ENCODE measurements at regions not wholly inside any gene's neighbourhood (a gene's known extent, or its start where the extent isn't known, plus 50 kb on each side); places are given as distances from the start of the nearest gene placed in this dataset.

DNA sequence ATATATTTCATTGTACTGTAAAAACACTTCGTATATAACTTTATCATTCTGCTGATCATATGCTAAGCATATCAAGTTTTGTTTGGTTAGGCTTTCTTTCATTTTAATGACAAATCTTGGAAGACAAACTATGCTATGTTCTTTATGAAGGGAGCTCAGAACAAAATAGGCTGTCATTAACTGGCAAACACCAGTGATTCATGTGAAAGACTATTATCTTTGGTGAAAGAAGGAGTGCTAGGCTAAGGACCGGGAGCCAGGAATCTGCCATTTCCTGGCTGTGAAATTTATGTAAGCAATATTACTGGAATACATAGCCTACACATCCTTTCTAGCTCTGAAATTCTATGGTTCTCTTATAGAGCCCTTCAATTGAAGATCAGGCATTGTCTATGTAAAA is 136.2 kb upstream of the CCN2 start:
- DNase-seq, result no peak

DNA sequence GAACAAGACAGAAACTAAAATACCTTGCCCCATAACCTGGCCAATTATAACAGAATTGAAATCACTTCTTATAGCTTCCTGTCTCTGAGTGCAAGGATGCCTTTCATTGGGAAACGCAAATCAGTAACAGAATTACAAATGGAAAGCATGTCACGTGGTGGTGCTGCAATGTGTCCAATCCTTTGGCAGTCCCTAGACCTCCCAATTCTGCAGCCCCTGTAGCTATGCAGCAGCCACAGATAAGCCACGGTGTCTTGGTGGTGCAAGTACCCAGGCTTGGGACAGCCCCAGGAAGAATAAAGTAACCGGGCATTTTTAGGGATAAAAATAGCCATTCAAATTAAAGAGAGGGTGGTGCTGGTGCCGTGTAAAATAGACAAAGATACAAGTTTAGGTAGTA is 134.6 kb upstream of the CCN2 start:
- DNase-seq, result no peak

DNA sequence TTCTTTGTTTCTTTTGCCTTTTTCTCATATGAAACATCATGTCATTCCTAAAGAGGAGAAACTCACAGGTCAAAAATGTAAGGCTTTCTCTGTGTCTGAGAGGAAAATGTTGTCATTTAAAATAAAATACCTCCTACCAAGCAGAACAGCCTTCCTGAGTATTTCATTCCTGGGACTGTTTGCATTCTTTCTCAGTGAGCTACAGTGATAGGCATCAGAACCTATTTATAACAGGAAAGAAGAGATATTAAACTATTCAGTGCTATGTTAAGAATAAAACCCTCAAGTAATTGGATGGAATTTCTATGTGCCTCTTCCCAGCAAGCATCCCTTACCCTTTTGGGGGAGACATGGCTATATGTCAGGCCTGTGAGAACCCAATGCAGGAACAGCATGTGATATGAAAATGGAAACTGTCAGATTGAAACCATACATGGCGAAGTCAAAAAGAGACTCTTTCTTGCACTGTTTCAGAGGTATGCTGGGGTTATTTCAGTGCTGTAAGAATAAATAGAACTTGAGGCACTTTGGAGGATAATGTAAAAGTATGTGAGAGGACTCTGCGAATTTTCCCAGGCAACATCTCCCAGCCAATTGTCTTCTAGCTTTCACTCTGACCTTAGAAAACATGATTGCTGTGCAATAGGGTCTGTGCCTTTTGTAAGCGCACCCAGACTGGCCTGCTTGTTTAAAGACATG is 133.8 kb upstream of the CCN2 start:
- DNase-seq, result no peak

DNA sequence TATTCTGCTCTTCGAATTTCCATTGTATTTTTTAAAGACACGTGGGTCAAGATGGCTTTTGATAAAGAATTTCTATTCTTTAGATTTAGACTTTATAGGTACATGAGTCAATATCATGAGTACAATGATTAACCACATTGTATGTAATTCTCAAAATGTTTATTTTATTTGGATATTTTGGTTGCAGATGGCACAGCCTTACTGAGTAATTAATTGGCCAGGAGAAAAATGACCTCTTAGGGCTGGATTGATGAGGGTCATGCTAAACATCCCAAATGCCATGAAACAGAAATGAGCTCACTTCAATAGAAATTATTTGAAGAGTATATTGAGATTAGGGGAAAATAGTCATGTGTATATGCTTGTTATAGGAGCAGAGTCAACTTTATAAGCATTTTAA is 131.2 kb upstream of the CCN2 start:
- no peak for DNase-seq

DNA sequence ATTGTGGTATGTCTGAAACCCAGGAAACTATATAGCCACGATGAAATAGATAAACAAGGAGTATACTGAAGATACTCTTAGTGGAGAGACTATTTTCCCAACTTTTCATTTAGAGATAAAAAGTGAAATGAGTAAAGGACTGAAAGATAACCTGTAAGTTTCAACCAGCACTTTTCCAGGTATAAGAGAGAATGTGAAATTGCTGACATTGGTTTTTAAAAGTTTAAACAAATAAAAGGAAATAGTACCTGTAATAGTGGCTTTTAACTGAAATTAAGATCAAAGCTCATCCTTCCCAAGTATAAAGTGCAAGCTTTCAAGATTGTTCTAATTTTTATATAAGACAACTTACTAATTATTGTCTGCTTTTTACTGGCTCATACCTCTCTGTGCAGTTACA is 130.2 kb upstream of the CCN2 start:
- no peak for DNase-seq

DNA sequence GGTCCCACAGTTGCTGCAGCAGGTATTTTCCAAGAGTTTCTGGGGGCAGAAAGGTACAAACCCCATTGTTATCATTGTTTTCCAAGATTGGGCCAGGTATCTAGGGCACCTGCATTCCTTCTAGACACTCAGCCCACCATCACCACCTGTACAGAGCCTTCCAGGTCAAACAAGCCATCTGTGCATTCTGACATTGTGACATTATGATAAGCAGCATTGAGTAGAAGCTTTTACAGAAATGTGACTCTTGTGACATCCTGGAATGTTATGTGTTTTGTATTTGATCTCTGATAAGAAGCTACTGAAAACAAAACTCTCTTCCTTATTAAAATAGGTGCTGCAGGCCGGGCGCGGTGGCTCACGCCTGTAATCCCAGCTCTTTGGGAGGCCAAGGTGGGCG is 128.1 kb upstream of the CCN2 start:
- no peak for DNase-seq

GRCh38 chr6:132076452-132076851 is 125.3 kb upstream of the CCN2 start:
- no peak for DNase-seq

DNA sequence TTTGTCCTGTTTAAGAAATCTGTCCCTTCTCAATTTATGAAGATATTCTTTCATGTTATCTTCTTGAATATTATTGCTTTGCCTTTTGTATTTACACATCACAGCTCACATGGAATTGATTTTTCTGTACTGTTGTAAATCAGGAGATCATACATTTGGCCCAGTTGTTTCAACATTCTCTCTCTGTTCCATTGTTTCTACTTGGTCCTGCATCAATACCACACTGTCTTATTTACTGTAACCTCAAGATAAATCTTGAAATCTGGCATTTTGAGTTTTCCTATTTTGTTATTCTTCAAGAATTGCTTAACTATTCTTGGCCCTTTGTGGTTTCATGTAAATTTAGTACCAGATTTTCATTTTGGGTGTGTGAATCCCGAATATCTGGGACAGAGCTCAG is 121.7 kb upstream of the CCN2 start:
- DNase-seq, result no peak

GRCh38 chr6:132072271-132072670 is 121.1 kb upstream of the CCN2 start:
- no peak for DNase-seq

GRCh38 chr6:132070356-132070755 is 119.2 kb upstream of the CCN2 start:
- no peak for DNase-seq

GRCh38 chr6:132068766-132069165 is 117.6 kb upstream of the CCN2 start:
- no peak for DNase-seq

DNA sequence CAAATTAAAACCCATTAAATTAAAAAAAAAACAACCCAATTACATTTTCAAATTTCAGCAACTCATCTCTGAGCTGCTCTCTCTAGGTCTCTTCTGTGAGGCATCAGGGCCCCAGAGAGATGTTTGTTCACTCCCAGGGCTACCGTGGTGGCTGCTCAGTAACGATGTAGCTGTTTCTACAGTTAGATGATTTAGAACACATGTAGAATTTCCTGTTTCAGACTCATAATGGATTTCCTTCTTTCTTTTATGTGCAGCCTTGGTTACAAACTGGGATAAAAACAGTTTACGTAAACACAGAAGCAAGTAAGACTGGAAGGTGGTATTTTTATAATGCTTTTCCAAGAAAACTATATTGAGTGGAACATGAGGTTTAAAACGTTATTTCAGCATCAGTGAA is 116.1 kb upstream of the CCN2 start:
- no peak for DNase-seq

DNA sequence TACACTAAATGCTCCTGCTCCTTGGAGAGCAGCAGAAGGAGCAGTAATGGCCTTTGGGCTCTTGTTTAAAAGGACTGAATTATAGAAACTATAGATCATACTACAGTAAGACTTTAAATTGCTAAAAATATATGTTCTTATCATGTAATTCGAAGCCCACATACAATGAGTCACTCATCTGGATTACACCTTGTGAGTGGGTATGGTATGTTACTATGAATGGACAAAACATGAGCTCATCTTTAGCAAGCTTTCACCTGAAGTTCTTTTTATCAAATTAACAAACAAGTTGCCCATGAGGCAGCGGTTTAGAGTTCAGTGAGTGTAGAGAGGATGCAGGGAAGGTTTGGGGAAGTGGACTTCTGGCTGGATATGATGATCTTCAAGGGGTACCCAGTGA is 114.4 kb upstream of the CCN2 start:
- no peak for DNase-seq

- DNase-seq, result no peak
These were observed 112.6 kb upstream of the CCN2 start for GRCh38 chr6:132063738-132064137.

GRCh38 chr6:132063204-132063603 is 112.0 kb upstream of the CCN2 start:
- DNase-seq, result no peak

- no peak for DNase-seq
These were observed 111.5 kb upstream of the CCN2 start for GRCh38 chr6:132062626-132063025.

DNA sequence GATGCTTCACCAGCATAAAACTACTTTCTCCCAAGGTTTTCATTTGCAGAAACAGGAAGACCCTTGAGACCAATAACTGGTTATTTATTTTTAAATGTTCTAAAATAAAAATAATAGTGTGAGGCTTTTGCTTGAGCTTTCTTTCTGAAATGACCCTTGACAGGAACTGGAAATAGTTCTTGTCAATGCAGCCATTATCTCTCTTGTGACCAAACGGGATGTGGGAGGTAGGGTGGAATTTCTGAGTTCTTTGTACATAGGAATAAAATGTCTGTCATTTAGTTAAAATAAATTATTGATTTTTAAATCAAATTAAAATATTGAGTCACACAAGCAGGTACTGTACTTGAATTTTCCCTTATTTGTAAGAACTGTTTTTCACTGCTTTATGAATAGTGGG is 110.2 kb upstream of the CCN2 start:
- DNase-seq, result no peak

- no peak for DNase-seq
These were observed 109.4 kb upstream of the CCN2 start for GRCh38 chr6:132060591-132060990.

GRCh38 chr6:132058975-132059374 is 107.8 kb upstream of the CCN2 start:
- DNase-seq, result no peak

GRCh38 chr6:132054525-132054924 is 103.4 kb upstream of the CCN2 start:
- DNase-seq, result no peak

- DNase-seq, result no peak
These were observed 102.3 kb upstream of the CCN2 start for GRCh38 chr6:132053511-132053910.

DNA sequence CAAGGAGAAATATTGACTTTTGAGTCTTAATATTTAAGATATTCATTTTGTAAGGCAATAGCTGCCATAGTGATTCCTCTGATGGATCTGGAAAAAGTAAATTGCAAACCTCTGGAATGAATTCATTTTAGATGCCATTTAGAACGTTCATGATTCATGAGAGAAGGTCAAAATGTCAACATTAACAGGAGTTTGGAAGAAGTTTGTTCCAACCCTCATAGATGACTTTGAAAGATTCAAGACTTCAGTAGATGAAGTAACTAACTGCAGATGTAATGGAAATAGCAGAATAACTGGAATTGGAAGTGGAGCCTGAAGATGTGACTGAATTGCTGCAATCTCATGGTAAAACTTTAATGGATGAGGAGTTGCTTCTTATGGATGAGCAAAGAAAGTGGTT is 100.9 kb upstream of the CCN2 start:
- DNase-seq, result no peak

- no peak for DNase-seq
These were observed 94.7 kb upstream of the CCN2 start for GRCh38 chr6:132045877-132046276.

GRCh38 chr6:132043148-132043547 is 92.0 kb upstream of the CCN2 start:
- no peak for DNase-seq

- DNase-seq, result no peak
These were observed 90.5 kb upstream of the CCN2 start for GRCh38 chr6:132041706-132042105.

DNA sequence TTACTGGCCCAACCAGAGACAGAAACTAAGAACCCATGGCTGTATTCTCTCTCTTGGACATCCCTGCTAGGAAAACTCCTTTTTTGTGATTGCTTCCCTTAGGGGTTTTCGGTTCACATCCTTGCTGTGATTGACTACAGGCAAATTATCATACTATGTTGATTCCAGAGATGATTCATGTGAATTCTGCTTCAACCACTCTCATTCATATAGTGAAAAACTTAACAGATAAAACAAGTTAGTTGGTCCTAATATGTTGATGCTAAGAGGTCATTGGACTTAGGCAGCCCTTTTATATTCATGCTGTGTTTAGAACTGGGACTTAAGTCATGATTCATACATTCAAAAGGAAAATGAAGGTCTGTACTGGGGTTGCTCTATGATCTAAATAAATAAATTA is 76.9 kb upstream of the CCN2 start:
- no peak for DNase-seq
